Kidney (tissue), 13 donors: ENCODE measurements at regions not wholly inside any gene's neighbourhood (a gene's known extent, or its start where the extent isn't known, plus 50 kb on each side); places are given as distances from the start of the nearest gene placed in this dataset.

Source experiments
- DNase-seq, 5 donors: peaks; one replicate each; pipeline ENCODE4 v3.0.0-alpha.2; 2013 to 2020
- FAIRE-seq: peaks from 2 replicates; lab custom pipeline; 2012; peaks lifted over from hg19 to GRCh38; lab: Jason Lieb, UNC
- H3K27ac ChIP-seq, 2 donors: one replicate each; pipeline ENCODE4 v1.7.0; 2013; ENCODE audit warnings: low read depth in 2 of 2, low read length in 2 of 2, inconsistent platforms in 1 of 2
- H3K27me3 ChIP-seq: one replicate; pipeline ENCODE4 v1.7.1; 2013; ENCODE audit warnings: low read length, inconsistent platforms; ENCODE audit not compliant: control insufficient read depth, insufficient read depth
- H3K36me3 ChIP-seq, 3 donors: one replicate each; pipeline versions ENCODE4 v1.7.0 to v1.7.1; 2013; ENCODE audit warnings: low read length in 3 of 3, control low read depth in 1 of 3, inconsistent platforms in 1 of 3; ENCODE audit not compliant: insufficient read depth in 3 of 3, control insufficient read depth in 2 of 3
- H3K4me1 ChIP-seq, 3 donors: one replicate each; pipeline versions ENCODE4 v1.7.0 to v1.7.1; 2013; ENCODE audit warnings: low read length in 3 of 3, inconsistent platforms in 1 of 3, low read depth in 1 of 3; ENCODE audit not compliant: control insufficient read depth in 2 of 3, insufficient read depth in 2 of 3
- H3K4me3 ChIP-seq, 3 donors: one replicate each; pipeline versions ENCODE4 v1.7.0 to v1.8.1; 2013; ENCODE audit warnings: low read length in 3 of 3, control low read depth in 1 of 3, inconsistent platforms in 1 of 3
- H3K9ac ChIP-seq, 3 donors: one replicate each; pipeline versions ENCODE4 v1.7.0 to v1.7.1; 2013; ENCODE audit warnings: low read length in 3 of 3, control low read depth in 1 of 3, inconsistent platforms in 1 of 3
- H3K9me3 ChIP-seq, 3 donors: one replicate each; pipeline versions ENCODE4 v1.7.0 to v1.7.1; 2013; ENCODE audit warnings: low read length in 3 of 3, control low read depth in 1 of 3, inconsistent platforms in 1 of 3; ENCODE audit not compliant: control insufficient read depth in 2 of 3, insufficient read depth in 1 of 3
- CTCF ChIP-seq: IDR thresholded peaks from 3 replicates; pipeline ENCODE4 v1.5.1; 2012; ENCODE audit warnings: mild to moderate bottlenecking, moderate library complexity, borderline replicate concordance; ENCODE audit not compliant: insufficient read depth; ENCODE audit errors: extremely low read depth
- intact Hi-C: fragments of 100-400 bp; cut with DNase I; formaldehyde crosslinking; loops from one replicate; pipeline ENCODE4 v1.11.1; 2022
- donor health status: control.
- donor health status: control.
- donor health status: control.
- donor health status: control.
- donor health status: control.
- donor health status: DM: yes; HTN: yes; CAD: no.
- donor health status: Normal renal cell carcinoma (clear cell type).

- H3K27me3 ChIP-seq, result no peaks in the 10 kb centered on the region
- no peak for TF ChIP-seq CTCF
- no peaks in the 10 kb centered on the region for H3K9me3 ChIP-seq
- H3K4me3 ChIP-seq, result no peak overlapping the region
- DNase-seq (no peak), FAIRE-seq (no peak)
- H3K36me3 ChIP-seq, result no peaks in the 10 kb centered on the region
- intact Hi-C loops, result no loop called here
- no peak overlapping the region for H3K9ac ChIP-seq
- H3K27ac ChIP-seq, result no peak overlapping the region
- no peaks in the 10 kb centered on the region for H3K4me1 ChIP-seq
Measured at GRCh38 chrX:21289232-21289631, 85.0 kb upstream of the CNKSR2 start.

- Histone ChIP-seq H3K9ac (no peak overlapping the region), H3K4me3 (no peak overlapping the region), H3K27me3 (no peaks in the 10 kb centered on the region), H3K9me3 (no peaks in the 10 kb centered on the region), H3K27ac (no peak overlapping the region), H3K36me3 (no peaks in the 10 kb centered on the region), H3K4me1 (no peaks in the 10 kb centered on the region)
- FAIRE-seq (no peak), DNase-seq (no peak)
- intact Hi-C loops, result no loop called here
- TF ChIP-seq CTCF, result no peak
Measured at GRCh38 chrX:21295246-21295820, 78.9 kb upstream of the CNKSR2 start.

- Histone ChIP-seq H3K36me3 (no peaks in the 10 kb centered on the region), H3K4me1 (no peaks in the 10 kb centered on the region), H3K27me3 (no peaks in the 10 kb centered on the region), H3K4me3 (no peak overlapping the region), H3K9me3 (no peaks in the 10 kb centered on the region), H3K27ac (no peak overlapping the region), H3K9ac (no peak overlapping the region)
- intact Hi-C loops, result no loop called here
- TF ChIP-seq CTCF, result no peak
- FAIRE-seq, result no peak
- no peak for DNase-seq
Measured at GRCh38 chrX:21305799-21306336, 68.3 kb upstream of the CNKSR2 start.

- intact Hi-C loops, result no loop called here
- no peak for DNase-seq
- H3K9me3 ChIP-seq, result no peaks in the 10 kb centered on the region
- no peak for FAIRE-seq
- no peak overlapping the region for H3K9ac ChIP-seq
- no peak for TF ChIP-seq CTCF
- H3K4me3 ChIP-seq, result no peak overlapping the region
- no peaks in the 10 kb centered on the region for H3K36me3 ChIP-seq
- no peaks in the 10 kb centered on the region for H3K4me1 ChIP-seq
- H3K27ac ChIP-seq, result no peak overlapping the region
- H3K27me3 ChIP-seq, result no peaks in the 10 kb centered on the region
Measured at GRCh38 chrX:21319323-21319722, 54.9 kb upstream of the CNKSR2 start.
